GM23338 (cell line): ENCODE measurements at regions not wholly inside any gene's neighbourhood (a gene's known extent, or its start where the extent isn't known, plus 50 kb on each side); places are given as distances from the start of the nearest gene placed in this dataset.

Experiments
- JUNB ChIP-seq: IDR thresholded peaks from one replicate; pipeline ENCODE4 v1.6.1; 2016; ENCODE audit warnings: antibody characterized with exemption; ENCODE audit not compliant: unreplicated experiment
- REST ChIP-seq: IDR thresholded peaks from one replicate; pipeline ENCODE4 v1.6.1; 2018; ENCODE audit warnings: antibody characterized with exemption; ENCODE audit not compliant: unreplicated experiment
- ZNF331 ChIP-seq: fragments of 250-450 bp; sonication (Bioruptor Pico); IDR thresholded peaks from 2 replicates; pipeline ENCODE4 v1.5.0; 2020; ENCODE audit warnings: low read depth, mild to moderate bottlenecking, moderate library complexity
- ZNF462 ChIP-seq: fragments of 250-450 bp; sonication (Bioruptor Pico); IDR thresholded peaks from 2 replicates; pipeline ENCODE4 v1.5.0; 2020; ENCODE audit warnings: mild to moderate bottlenecking, moderate library complexity

DNA sequence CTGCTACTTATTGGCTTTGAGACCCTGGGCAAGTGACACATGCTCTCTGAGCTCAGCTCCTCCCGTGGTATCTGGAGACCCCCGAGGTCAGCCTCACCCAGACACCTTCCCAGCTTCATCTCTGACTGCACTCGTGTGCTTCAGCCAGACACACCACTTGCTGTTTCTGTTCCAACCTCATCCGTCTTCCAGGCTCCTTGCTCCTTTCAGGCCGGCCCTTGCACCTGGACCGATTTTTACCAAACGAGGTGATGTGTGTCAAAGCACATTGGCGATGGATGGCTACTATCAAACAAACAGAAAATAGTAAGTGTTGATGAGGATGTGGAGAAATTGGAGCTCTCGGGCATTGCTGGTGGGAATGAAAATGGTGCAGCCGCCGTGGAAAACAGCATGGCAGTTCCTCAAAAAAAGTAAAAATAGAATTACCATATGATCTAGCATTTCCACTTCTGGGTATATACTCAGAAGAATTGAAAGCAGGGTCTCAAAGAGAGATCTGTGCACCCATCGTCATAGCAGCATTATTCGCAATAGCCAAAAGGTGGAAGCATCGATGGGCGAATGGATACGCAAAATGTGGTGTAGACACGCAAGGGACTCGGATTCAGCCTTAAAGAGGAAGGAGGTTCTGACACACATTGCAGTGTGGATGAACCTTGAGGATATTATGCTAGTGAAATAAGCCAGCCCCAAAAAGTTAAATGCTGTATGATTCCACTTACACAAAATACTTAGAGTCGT, 96.1 kb upstream of the IER5L start (continued):
- TF ChIP-seq REST (no peak), ZNF331 (CRISPR knock-in tag) (no peak), JUNB (no peak), ZNF462 (CRISPR knock-in tag) (no peak)
